Adrenal gland (tissue), 9 donors: ENCODE measurements at regions not wholly inside any gene's neighbourhood (a gene's known extent, or its start where the extent isn't known, plus 50 kb on each side); places are given as distances from the start of the nearest gene placed in this dataset.

Source experiments
- DNase-seq, 7 donors: peaks; one replicate each; pipeline ENCODE4 v3.0.0-alpha.2; 2019 to 2020
- H3K27ac ChIP-seq, 5 donors: fragments of 200-600 bp; sonication (generic) in 4 of 5; 1 replicate in 3 of 5; 2 replicates in 2 of 5; pipeline versions ENCODE4 v1.5.1 to v1.8.0; 2016 to 2020; ENCODE audit warnings: mild to moderate bottlenecking in 1 of 5
- H3K27me3 ChIP-seq: fragments of 200-600 bp; 2 replicates; pipeline ENCODE4 v1.8.0; 2021
- H3K36me3 ChIP-seq, 2 donors: fragments of 200-600 bp; replicated peaks in 1 of 2; 1 replicate in 1 of 2; 2 replicates in 1 of 2; pipeline versions ENCODE4 v1.5.1 to v1.8.0; 2018 to 2022
- H3K4me1 ChIP-seq, 2 donors: fragments of 200-600 bp; replicated peaks in 1 of 2; 1 replicate in 1 of 2; 2 replicates in 1 of 2; pipeline versions ENCODE4 v1.5.1 to v1.8.0; 2018 to 2021
- H3K4me3 ChIP-seq, 4 donors: fragments of 200-600 bp; sonication (generic) in 3 of 4; one replicate each; pipeline ENCODE4 v1.5.1; 2016 to 2018
- H3K9me3 ChIP-seq, 3 donors: fragments of 200-600 bp; sonication (generic) in 1 of 3; replicated peaks in 1 of 3; 1 replicate in 2 of 3; 2 replicates in 1 of 3; pipeline versions ENCODE4 v1.5.1 to v1.8.0; 2016 to 2021
- CTCF ChIP-seq, 6 experiments: fragments of 450-650 bp in 4 of 6; fragments of 200-600 bp in 2 of 6; sonication (generic) in 1 of 6; IDR thresholded peaks; 1 replicate in 5 of 6; 2 replicates in 1 of 6; pipeline versions ENCODE4 v1.5.1 to v1.8.0; 2016 to 2021; ENCODE audit warnings: antibody characterized with exemption in 6 of 6, mild to moderate bottlenecking in 2 of 6, moderate library complexity in 1 of 6
- POLR2A ChIP-seq, 2 donors: fragments of 450-650 bp; IDR thresholded peaks; one replicate each; pipeline ENCODE4 v1.6.1; 2017; ENCODE audit warnings: antibody characterized with exemption in 2 of 2, mild to moderate bottlenecking in 2 of 2, moderate library complexity in 1 of 2
- WGBS, 4 donors: extraction: QIAGEN DNeasy Blood & Tissue Kit in 2 of 4; methylation state at CpG; one replicate each; pipeline versions ENCODE4 v1.1.5 to v1.1.7; 2013 to 2017; 5-methylcytosine and 5-hydroxymethylcytosine counted together
- intact Hi-C, 2 donors: fragments of 100-400 bp; cut with DNase I; formaldehyde crosslinking; loops; one replicate each; pipeline versions ENCODE4 v1.14.1 to v1.15.0; 2022 to 2023
- donor health status: healthy with polysubstance abuse.
- donor health status: Bipolar disorder and iron deficiency.
- donor health status: DM: yes; HTN: yes; CAD: no.
- donor health status: DM: no; HTN: no; CAD: no.
- donor health status: DM: no; HTN: no; CAD: no.

DNA sequence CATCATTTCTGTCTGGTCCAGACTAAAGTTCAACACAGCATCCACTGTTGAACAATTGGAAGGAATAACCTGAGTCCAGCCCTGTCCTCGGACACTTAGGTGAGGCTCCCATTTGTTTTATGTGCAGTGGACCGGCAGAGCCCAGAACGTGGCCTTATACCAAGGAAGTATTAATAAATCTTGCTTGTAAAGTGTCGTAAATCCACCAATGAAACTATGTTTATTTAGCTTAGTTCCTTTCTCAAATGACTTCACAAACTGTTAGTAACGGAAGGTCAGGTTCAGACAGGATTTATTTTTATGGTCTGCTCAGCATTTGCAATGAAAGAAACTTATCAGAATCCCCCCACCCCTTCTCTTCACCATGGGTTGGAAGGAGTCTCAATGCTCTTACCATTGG is 149.5 kb downstream of the PCSK1 start:
- 37 to 46% (median 42%) methylated on average over 5 of the region's 5 CpGs for WGBS, 4 donors
- Histone ChIP-seq H3K4me1 (no peaks in the 10 kb centered on the region), H3K36me3 (no peaks in the 10 kb centered on the region), H3K27me3 (no peaks in the 10 kb centered on the region), H3K27ac (no peak overlapping the region), H3K9me3 (no peaks in the 10 kb centered on the region), H3K4me3 (no peak overlapping the region)
- TF ChIP-seq POLR2A (IDR thresholded peaks at IDR 0.05): no peak
- TF ChIP-seq CTCF (IDR thresholded peaks at IDR 0.05): no peak
- no peak for DNase-seq
- intact Hi-C loops: no loop called here

DNA sequence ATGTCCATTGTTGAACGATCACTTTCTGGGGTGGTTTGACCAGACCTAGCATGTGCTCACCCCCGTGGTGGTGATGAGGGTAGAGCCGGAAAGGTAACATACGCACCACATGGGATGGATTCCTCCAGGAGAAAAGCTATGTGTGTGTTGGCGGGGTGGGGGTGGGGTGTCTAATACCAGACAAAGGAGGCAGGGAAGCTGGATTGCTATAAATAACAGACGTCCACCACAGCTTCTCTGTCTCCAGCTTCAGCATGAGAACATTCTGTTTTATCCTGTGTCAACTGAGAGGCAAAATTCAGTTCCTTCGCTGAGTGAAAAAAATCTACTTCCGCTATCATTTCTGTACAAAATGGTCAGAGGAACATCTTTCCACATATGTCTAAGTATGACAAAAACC is 151.0 kb downstream of the PCSK1 start:
- Histone ChIP-seq H3K27me3 (no peaks in the 10 kb centered on the region), H3K4me1 (no peaks in the 10 kb centered on the region), H3K9me3 (no peaks in the 10 kb centered on the region), H3K4me3 (no peak overlapping the region), H3K27ac (no peak overlapping the region), H3K36me3 (no peaks in the 10 kb centered on the region)
- 78 to 87% (median 82%) methylated on average over 8 of the region's 8 CpGs for WGBS, 4 donors
- TF ChIP-seq CTCF (IDR thresholded peaks at IDR 0.05) (no peak), POLR2A (IDR thresholded peaks at IDR 0.05) (no peak)
- intact Hi-C loops: no loop called here
- DNase-seq: no peak

DNA sequence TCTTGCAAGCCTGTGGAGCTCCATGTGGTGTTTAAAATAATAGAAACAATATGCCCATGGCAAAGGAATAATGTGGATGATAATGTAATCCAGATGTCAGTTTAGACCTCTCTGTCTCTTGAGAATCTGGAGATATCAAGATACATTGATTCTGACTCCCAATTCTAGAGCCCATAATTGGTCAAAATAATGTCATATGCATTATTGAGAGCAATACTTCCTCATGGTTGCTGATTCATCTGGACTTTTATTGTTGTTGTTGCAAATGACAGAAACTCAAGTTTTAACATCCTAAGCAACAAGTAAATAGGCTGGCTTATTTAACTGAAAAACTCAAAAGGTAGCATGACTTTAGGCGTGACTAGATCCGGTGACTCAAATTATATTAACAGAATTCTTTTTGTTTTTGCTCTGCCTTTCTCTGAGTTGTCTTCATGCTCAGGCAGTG is 152.1 kb downstream of the PCSK1 start:
- intact Hi-C loops: no loop called here
- no peak for DNase-seq
- WGBS, 4 donors: 67 to 90% (median 85%) methylated on average over 2 of the region's 2 CpGs

DNA sequence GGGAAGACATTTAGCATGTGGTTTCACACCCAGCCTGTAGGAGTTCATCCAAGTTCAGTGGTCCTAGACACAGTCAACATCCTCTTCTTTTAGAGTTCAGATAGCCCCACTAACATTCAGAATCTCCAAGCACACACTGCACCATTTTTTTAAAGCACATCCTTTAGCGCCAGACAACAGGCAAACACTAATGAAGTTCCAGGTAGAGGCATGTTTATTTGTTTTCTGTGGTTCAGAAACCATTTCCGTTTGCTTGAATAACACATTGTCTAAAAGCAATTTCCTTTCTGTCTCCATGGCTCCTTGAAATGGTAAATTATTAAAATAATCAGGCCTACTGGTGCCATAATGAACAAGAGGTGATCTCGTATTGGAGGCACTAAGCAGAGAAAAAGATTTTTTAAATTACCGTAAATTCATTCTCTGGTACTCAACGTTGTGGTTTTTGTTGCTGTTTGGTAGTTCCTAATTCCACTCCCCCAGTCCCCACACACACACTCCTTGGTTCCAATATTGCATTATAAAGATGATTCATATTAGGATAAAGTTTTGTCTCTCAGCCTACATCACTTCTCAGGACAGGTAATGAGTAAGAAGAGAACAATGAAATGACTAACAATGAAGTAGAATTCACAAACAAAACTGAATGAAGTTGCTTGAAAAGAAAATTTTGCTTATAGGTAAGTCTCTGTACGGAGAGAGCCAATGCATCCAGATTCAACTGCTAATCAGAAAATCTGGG is 153.1 kb downstream of the PCSK1 start:
- Histone ChIP-seq H3K4me3 (no peak overlapping the region), H3K36me3 (no peaks in the 10 kb centered on the region), H3K9me3 (no peaks in the 10 kb centered on the region), H3K4me1 (no peaks in the 10 kb centered on the region), H3K27ac (no peak overlapping the region), H3K27me3 (no peaks in the 10 kb centered on the region)
- 75 to 82% (median 78%) methylated on average over 6 of the region's 6 CpGs for whole genome bisulfite sequencing, 4 donors
- no peak for DNase-seq
- no peak for TF ChIP-seq CTCF (IDR thresholded peaks at IDR 0.05)
- TF ChIP-seq POLR2A (IDR thresholded peaks at IDR 0.05): no peak
- intact Hi-C loops: no loop called here

More for the DNA sequence above, 152.1 kb downstream of the PCSK1 start:
- no peak overlapping the region for H3K4me3 ChIP-seq
- no peaks in the 10 kb centered on the region for H3K36me3 ChIP-seq
- H3K4me1 ChIP-seq: no peaks in the 10 kb centered on the region
- TF ChIP-seq POLR2A (IDR thresholded peaks at IDR 0.05): no peak
- no peak for TF ChIP-seq CTCF (IDR thresholded peaks at IDR 0.05)
- no peak overlapping the region for H3K27ac ChIP-seq
- no peaks in the 10 kb centered on the region for H3K9me3 ChIP-seq
- H3K27me3 ChIP-seq: no peaks in the 10 kb centered on the region
